HEK293 (cell line): ENCODE measurements at regions not wholly inside any gene's neighbourhood (a gene's known extent, or its start where the extent isn't known, plus 50 kb on each side); places are given as distances from the start of the nearest gene placed in this dataset.

Experiments
- CTCF ChIA-PET: fragments of 350-600 bp; formaldehyde crosslinking; extraction: SDS; loops from one replicate; lab custom pipeline; 2021; ENCODE audit warnings: antibody characterized with exemption; lab: Yijun Ruan, JAX
- POLR2A ChIA-PET: fragments of 300-600 bp; formaldehyde crosslinking; extraction: SDS; loops from one replicate; lab custom pipeline; 2020; ENCODE audit warnings: antibody characterized with exemption, inconsistent platforms; lab: Yijun Ruan, JAX
- H3K27ac ChIP-seq: fragments of 200-500 bp; sonication (Bioruptor generic); 2 replicates; pipeline ENCODE4 v1.5.1; 2014; ENCODE audit warnings: low read depth, low read length, control low read depth, inconsistent platforms; ENCODE audit errors: extremely low read depth
- H3K36me3 ChIP-seq, 2 experiments: fragments of 200-500 bp in 1 of 2; sonication (Bioruptor generic) in 1 of 2; 1 replicate in 1 of 2; 2 replicates in 1 of 2; pipeline ENCODE4 v1.5.1; 2014 to 2017; ENCODE audit warnings: inconsistent platforms in 2 of 2, low read length in 2 of 2; ENCODE audit not compliant: control insufficient read depth in 2 of 2, insufficient read depth in 1 of 2
- H3K4me1 ChIP-seq: fragments of 200-500 bp; sonication (Bioruptor generic); 2 replicates; pipeline ENCODE4 v1.5.1; 2014; ENCODE audit warnings: mild to moderate bottlenecking, low read length, inconsistent platforms; ENCODE audit not compliant: control insufficient read depth, insufficient read depth
- H3K4me3 ChIP-seq: 2 replicates; pipeline ENCODE4 v1.5.1; 2011; ENCODE audit warnings: low read depth, mild to moderate bottlenecking, control low read depth, low read length, moderate library complexity
- H3K9me3 ChIP-seq: fragments of 200-500 bp; sonication (Bioruptor generic); 2 replicates; pipeline ENCODE4 v1.5.1; 2014; ENCODE audit warnings: low read depth, low read length, inconsistent platforms; ENCODE audit not compliant: control insufficient read depth, insufficient read depth
- KLF8 ChIP-seq: fragments of 450-650 bp; formaldehyde crosslinking; IDR thresholded peaks from 2 replicates; pipeline ENCODE4 v1.5.1; 2016; ENCODE audit warnings: missing biosample characterization, missing genetic modification characterization
- OVOL3 ChIP-seq: fragments of 450-650 bp; formaldehyde crosslinking; IDR thresholded peaks from 2 replicates; pipeline ENCODE4 v1.5.1; 2016; ENCODE audit warnings: missing biosample characterization, missing genetic modification characterization
- PRDM2 ChIP-seq: fragments of 450-650 bp; formaldehyde crosslinking; IDR thresholded peaks from 2 replicates; pipeline ENCODE4 v1.5.1; 2016; ENCODE audit warnings: missing biosample characterization, missing genetic modification characterization, borderline replicate concordance
- SP2 ChIP-seq: fragments of 450-650 bp; formaldehyde crosslinking; IDR thresholded peaks from 2 replicates; pipeline ENCODE4 v1.5.1; 2016; ENCODE audit warnings: missing biosample characterization, missing genetic modification characterization
- WT1 ChIP-seq: fragments of 450-650 bp; formaldehyde crosslinking; IDR thresholded peaks from 2 replicates; pipeline ENCODE4 v1.5.1; 2016; ENCODE audit warnings: missing biosample characterization, missing genetic modification characterization
- ZBTB7A ChIP-seq: fragments of 450-650 bp; formaldehyde crosslinking; IDR thresholded peaks from 2 replicates; pipeline ENCODE4 v1.5.1; 2016; ENCODE audit warnings: low read depth, missing biosample characterization, missing genetic modification characterization
- ZFHX2 ChIP-seq: fragments of 450-650 bp; formaldehyde crosslinking; conservative IDR thresholded peaks from 2 replicates; pipeline ENCODE4 v1.5.1; 2016; ENCODE audit warnings: missing biosample characterization, missing genetic modification characterization
- ZFP3 ChIP-seq: fragments of 450-650 bp; formaldehyde crosslinking; IDR thresholded peaks from 2 replicates; pipeline ENCODE4 v1.5.1; 2016; ENCODE audit warnings: low read depth, missing biosample characterization, missing genetic modification characterization
- ZNF10 ChIP-seq: fragments of 450-650 bp; formaldehyde crosslinking; IDR thresholded peaks from 2 replicates; pipeline ENCODE4 v1.5.1; 2017; ENCODE audit warnings: missing biosample characterization, missing genetic modification characterization
- ZNF214 ChIP-seq: fragments of 450-650 bp; formaldehyde crosslinking; IDR thresholded peaks from 2 replicates; pipeline ENCODE4 v1.5.1; 2017; ENCODE audit warnings: missing biosample characterization, mild to moderate bottlenecking, missing genetic modification characterization, borderline replicate concordance
- ZNF311 ChIP-seq: fragments of 450-650 bp; formaldehyde crosslinking; IDR thresholded peaks from 2 replicates; pipeline ENCODE4 v1.5.1; 2017; ENCODE audit warnings: missing biosample characterization, missing genetic modification characterization, borderline replicate concordance
- ZNF398 ChIP-seq: fragments of 450-650 bp; formaldehyde crosslinking; IDR thresholded peaks from 2 replicates; pipeline ENCODE4 v1.5.1; 2017; ENCODE audit warnings: missing biosample characterization, missing genetic modification characterization
- ZNF473 ChIP-seq: fragments of 450-650 bp; formaldehyde crosslinking; IDR thresholded peaks from 2 replicates; pipeline ENCODE4 v1.5.1; 2017; ENCODE audit warnings: missing biosample characterization, missing genetic modification characterization
- ZNF596 ChIP-seq: fragments of 450-650 bp; IDR thresholded peaks from 2 replicates; pipeline ENCODE4 v1.5.0; 2018; ENCODE audit warnings: missing biosample characterization, mild to moderate bottlenecking, missing genetic modification characterization, moderate library complexity
- ZSCAN16 ChIP-seq: fragments of 450-650 bp; formaldehyde crosslinking; IDR thresholded peaks from 2 replicates; pipeline ENCODE4 v1.5.1; 2016; ENCODE audit warnings: missing biosample characterization, missing genetic modification characterization
- TF ChIP-seq, protein P1 (sequence below): fragments of 450-650 bp; formaldehyde crosslinking; IDR thresholded peaks from 2 replicates; pipeline ENCODE4 v1.5.1; 2016; ENCODE audit warnings: missing biosample characterization, missing genetic modification characterization

- CTCF ChIA-PET: no interaction called here
- H3K27ac ChIP-seq: no peak overlapping the region
Observed at GRCh38 chr5:29382780-29383179, 1810.7 kb upstream of the CDH6 start.

GRCh38 chr5:29380029-29380428 lies 1813.5 kb upstream of the CDH6 start:
- Histone ChIP-seq H3K36me3 (no peaks in the 10 kb centered on the region), H3K9me3 (no peaks in the 10 kb centered on the region)
- TF ChIP-seq ZNF311 (tag by site-specific recombination): no peak
- TF ChIP-seq ZNF10 (tag by site-specific recombination): no peak
- TF ChIP-seq PRDM2 (tag by site-specific recombination): no peak
- no peak for TF ChIP-seq ZSCAN16 (tag by site-specific recombination)
- TF ChIP-seq ZNF473: no peak
- no peak for TF ChIP-seq ZFP3 (tag by site-specific recombination)
- no peak for TF ChIP-seq ZNF214
- TF ChIP-seq ZNF398 (tag by site-specific recombination): no peak
- TF ChIP-seq KLF8: no peak
- no peak for TF ChIP-seq WT1 (tag by site-specific recombination)
- TF ChIP-seq, all 188 proteins: peak for 0
- POLR2A ChIA-PET: no interaction called here
- H3K27ac ChIP-seq: no peak overlapping the region
- no peaks in the 10 kb centered on the region for H3K4me1 ChIP-seq
- CTCF ChIA-PET: no interaction called here
- H3K4me3 ChIP-seq: no peak overlapping the region

More at GRCh38 chr5:29382780-29383179, 1810.7 kb upstream of the CDH6 start:
- Histone ChIP-seq H3K9me3 (no peaks in the 10 kb centered on the region), H3K36me3 (no peaks in the 10 kb centered on the region), H3K4me1 (no peaks in the 10 kb centered on the region), H3K4me3 (no peak overlapping the region)
- peak; percentile 41; the same call in 1 of the 2 replicates for TF ChIP-seq SP2 (tag by site-specific recombination)
- TF ChIP-seq ZNF596 (tag by site-specific recombination): no peak
- POLR2A ChIA-PET: no interaction called here

DNA sequence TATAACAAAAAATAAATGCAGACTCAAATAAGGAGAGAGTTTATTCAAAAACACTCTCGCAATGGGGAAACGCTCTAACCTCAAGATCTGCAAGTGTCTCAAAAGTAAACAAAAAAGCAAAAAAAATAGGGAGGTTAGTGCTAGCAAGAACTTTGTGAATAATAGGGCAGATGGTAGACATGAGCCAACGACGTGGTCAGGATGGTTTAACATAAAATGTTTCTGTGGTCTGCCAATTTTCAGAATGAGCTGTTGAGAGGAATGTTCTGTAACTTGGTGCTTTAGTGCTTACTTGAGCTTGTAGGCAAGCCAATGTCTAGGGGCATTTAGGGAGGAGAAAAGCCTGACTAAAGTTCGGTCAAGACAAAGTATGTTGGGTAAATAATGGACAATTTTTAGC lies 1813.9 kb upstream of the CDH6 start:
- Histone ChIP-seq H3K4me1 (no peaks in the 10 kb centered on the region), H3K9me3 (no peaks in the 10 kb centered on the region), H3K36me3 (no peaks in the 10 kb centered on the region), H3K4me3 (no peak overlapping the region), H3K27ac (no peak overlapping the region)
- POLR2A ChIA-PET: no interaction called here
- TF ChIP-seq ZBTB7A (tag by site-specific recombination) (no peak), OVOL3 (tag by site-specific recombination) (no peak), ZFHX2 (tag by site-specific recombination) (no peak)
- TF ChIP-seq, protein P1, sequence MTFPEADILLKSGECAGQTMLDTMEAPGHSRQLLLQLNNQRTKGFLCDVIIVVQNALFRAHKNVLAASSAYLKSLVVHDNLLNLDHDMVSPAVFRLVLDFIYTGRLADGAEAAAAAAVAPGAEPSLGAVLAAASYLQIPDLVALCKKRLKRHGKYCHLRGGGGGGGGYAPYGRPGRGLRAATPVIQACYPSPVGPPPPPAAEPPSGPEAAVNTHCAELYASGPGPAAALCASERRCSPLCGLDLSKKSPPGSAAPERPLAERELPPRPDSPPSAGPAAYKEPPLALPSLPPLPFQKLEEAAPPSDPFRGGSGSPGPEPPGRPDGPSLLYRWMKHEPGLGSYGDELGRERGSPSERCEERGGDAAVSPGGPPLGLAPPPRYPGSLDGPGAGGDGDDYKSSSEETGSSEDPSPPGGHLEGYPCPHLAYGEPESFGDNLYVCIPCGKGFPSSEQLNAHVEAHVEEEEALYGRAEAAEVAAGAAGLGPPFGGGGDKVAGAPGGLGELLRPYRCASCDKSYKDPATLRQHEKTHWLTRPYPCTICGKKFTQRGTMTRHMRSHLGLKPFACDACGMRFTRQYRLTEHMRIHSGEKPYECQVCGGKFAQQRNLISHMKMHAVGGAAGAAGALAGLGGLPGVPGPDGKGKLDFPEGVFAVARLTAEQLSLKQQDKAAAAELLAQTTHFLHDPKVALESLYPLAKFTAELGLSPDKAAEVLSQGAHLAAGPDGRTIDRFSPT (tag by site-specific recombination): no peak
- CTCF ChIA-PET: no interaction called here
